Astrocyte of the spinal cord (primary cell): ENCODE measurements at regions not wholly inside any gene's neighbourhood (a gene's known extent, or its start where the extent isn't known, plus 50 kb on each side); places are given as distances from the start of the nearest gene placed in this dataset.

ENCODE experiments used
- DNase-seq: peaks from one replicate; pipeline ENCODE4 v3.0.0; 2011; ENCODE audit warnings: low read depth, low spot score
- H3K4me3 ChIP-seq: 2 replicates; pipeline ENCODE4 v1.5.1; 2011; ENCODE audit warnings: low read depth, mild to moderate bottlenecking, low read length, moderate library complexity
- CTCF ChIP-seq: IDR thresholded peaks from 2 replicates; pipeline ENCODE4 v1.5.1; 2012; ENCODE audit warnings: low read depth, mild to moderate bottlenecking, low read length, inconsistent platforms
- in situ Hi-C: cut with HindIII; loops from 2 replicates; pipeline ENCODE4 v1.10.0; 2017; ENCODE audit warnings: low sequenced_read_pairs

- H3K4me3 ChIP-seq: no peak overlapping the region
- TF ChIP-seq CTCF: no peak
- in situ Hi-C loops: no loop called here
- no peak for DNase-seq
Observed at GRCh38 chr13:85662186-85662585, 137.0 kb downstream of the SLITRK6 start.

GRCh38 chr13:85661675-85662074, 137.5 kb downstream of the SLITRK6 start:
- H3K4me3 ChIP-seq: no peak overlapping the region
- in situ Hi-C loops: no loop called here
- no peak for TF ChIP-seq CTCF
- DNase-seq: no peak

DNA sequence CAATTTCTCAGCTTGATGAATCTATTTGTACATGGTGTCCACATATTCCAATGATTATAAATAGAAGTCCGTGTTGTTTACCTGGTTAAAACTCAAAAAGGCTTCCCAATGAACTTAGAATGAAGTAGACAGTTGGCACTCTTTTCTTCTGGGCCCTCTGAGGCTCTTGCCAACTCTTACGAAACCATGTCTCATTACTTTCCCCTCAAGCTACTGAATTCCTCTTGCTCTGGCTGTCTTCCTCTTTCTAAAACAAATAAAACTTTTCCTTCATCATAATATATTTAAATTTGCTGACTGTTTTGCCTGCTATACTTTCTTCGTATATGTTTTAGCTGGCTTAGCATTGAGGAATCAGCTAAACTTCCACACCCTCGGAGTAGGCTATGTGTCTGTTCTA, 139.7 kb downstream of the SLITRK6 start:
- no peak for TF ChIP-seq CTCF

GRCh38 chr13:85657942-85658341, 141.3 kb downstream of the SLITRK6 start:
- DNase-seq: no peak
- in situ Hi-C loops: no loop called here
- no peak overlapping the region for H3K4me3 ChIP-seq
- no peak for TF ChIP-seq CTCF

More for the DNA sequence above, 139.7 kb downstream of the SLITRK6 start:
- H3K4me3 ChIP-seq: no peak overlapping the region
- in situ Hi-C loops: no loop called here
- no peak for DNase-seq

DNA sequence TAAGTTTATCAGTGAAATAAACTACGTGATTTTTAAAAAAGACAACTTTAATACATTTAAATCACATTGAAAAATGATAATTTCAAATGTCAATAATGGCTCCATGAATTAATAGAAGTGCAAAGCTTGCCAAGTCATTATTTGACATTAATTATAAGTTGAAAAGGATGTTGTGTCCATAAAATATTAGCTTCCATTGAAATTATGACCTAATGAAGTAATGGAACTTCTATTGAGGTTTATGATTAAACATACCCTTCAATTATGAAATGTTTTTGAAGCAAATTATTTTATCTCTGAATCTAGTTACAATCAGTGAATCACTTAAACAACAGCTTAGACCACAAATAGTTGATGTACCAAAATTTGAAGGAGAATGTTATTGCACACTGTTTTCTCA, 144.2 kb downstream of the SLITRK6 start:
- in situ Hi-C loops: no loop called here
- no peak overlapping the region for H3K4me3 ChIP-seq
- TF ChIP-seq CTCF: no peak
- no peak for DNase-seq

GRCh38 chr13:85654227-85654626, 145.0 kb downstream of the SLITRK6 start:
- in situ Hi-C loops: no loop called here

More at GRCh38 chr13:85654227-85654626, 145.0 kb downstream of the SLITRK6 start:
- H3K4me3 ChIP-seq: no peak overlapping the region
- no peak for TF ChIP-seq CTCF
- DNase-seq: no peak
